NCI-H2196 treated with DMSO at 0.1 percent for 48 hours (cell line): ENCODE measurements at regions not wholly inside any gene's neighbourhood (a gene's known extent, or its start where the extent isn't known, plus 50 kb on each side); places are given as distances from the start of the nearest gene placed in this dataset.
"Not testable (repeated sequence)": the region's sequence is repeated elsewhere in the genome, so short reads cannot be mapped to it uniquely, and the experiment has no call there.

Source experiments
- DNase-seq: peaks from one replicate; lab custom pipeline; 2025; ENCODE audit not compliant: unreplicated experiment; lab: John Stamatoyannopoulos, UW

DNA sequence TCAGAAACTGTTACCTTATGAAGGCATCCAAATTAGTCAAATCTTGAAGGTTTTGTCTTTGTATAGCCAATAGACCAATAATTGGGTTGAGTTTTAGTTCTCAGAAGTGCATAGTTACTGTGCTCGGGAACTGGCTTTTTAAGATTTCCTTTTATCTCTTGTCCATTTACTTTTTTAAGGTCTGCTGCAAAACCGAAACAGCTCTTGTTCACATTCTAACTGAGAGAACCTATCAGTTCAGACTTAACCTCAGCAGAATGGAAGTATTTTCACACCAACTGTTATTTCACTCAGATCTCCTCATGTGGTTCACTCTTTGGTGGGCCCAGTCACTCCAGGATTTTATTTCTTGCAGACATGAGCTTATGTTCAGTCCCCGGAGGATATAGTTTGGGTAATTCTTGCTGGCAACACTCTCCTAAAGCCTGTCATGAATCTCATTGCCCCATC is 55.5 kb downstream of the TPBG start:
- no peak for DNase-seq

GRCh38 chr6:82419859-82420258 is 56.2 kb downstream of the TPBG start:
- no peak for DNase-seq

- DNase-seq, result no peak
Measured at GRCh38 chr6:82430611-82431010, 67.0 kb downstream of the TPBG start.

GRCh38 chr6:82436740-82437139 is 73.1 kb downstream of the TPBG start:
- no peak for DNase-seq

GRCh38 chr6:82437701-82438100 is 74.1 kb downstream of the TPBG start:
- DNase-seq, result no peak

- DNase-seq, result no peak
Measured at GRCh38 chr6:82441047-82441855, 77.6 kb downstream of the TPBG start.

DNA sequence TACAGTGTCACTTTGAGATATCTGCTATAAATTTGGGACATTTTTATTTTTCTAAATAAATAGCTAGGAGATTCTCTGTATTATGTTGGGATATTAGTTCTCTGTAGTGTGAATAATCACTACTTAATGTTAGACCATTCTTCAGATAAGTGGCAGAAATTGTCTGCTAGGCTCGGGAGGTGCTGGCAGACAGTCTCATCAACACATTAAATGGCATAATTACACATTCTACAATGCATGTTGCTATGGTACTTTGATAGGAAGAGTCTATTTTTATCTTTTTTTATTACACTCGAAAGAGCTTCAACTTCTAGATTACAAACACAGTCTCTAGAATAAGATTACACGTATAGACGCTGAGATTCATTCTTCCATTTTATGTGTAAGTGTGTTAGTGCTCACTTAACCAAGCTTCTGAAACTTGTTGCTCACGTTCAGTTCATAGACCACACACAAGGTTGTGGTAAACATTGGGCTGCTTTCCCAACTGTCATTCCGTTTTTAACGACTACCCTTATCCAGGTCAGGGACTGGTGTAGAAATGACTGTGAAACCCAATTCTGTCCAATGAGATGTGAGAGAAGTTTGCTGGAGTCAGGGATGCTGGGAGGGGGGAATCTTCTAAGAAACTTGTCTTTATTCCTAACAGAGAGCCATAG is 78.6 kb downstream of the TPBG start:
- DNase-seq, result no peak

DNA sequence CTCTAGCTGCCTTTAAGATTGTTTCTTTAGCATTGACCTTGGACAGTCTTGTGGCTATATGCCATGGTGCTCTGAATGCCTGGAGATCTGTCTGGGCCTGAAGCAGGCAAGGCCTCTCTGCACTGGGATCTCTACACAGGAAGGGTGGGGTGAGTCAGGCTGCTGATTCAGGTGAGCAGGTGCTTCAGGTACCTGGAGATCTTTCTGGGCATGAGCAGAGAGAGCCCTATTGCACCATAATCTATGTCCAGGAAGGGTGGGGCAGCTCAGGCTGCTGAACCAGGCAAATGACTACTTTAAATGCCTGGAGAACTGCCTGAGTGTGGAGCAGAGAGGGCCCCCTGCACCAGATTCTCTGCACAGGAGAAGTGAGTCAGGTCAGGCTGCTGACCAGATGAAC is 94.5 kb downstream of the TPBG start:
- DNase-seq, result no peak

DNA sequence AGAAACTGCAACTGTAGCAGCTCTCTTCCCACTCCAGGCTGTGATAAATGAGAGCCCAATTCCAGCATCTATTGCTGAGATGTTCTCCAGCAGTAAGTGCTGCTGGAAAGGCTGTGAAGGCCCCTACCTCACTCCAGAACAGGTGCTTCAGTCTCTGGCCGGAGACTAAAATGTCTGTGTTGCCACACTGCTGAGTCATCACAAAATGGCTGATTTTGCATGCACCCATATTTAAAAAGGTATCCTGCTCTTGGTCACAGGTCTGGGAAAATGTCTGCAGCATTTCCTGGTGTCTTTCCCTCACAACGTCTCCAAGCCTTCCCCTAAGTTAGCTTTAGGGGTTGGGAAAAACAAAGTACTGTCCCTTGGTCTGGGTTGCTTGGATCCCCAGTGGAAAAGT is 95.1 kb downstream of the TPBG start:
- DNase-seq, result no peak

- DNase-seq, result no peak
Measured at GRCh38 chr6:82461536-82461935, 97.9 kb downstream of the TPBG start.

GRCh38 chr6:82467338-82467737 is 103.7 kb downstream of the TPBG start:
- no peak for DNase-seq

GRCh38 chr6:82470123-82470522 is 106.5 kb downstream of the TPBG start:
- not testable (repeated sequence) for DNase-seq

DNA sequence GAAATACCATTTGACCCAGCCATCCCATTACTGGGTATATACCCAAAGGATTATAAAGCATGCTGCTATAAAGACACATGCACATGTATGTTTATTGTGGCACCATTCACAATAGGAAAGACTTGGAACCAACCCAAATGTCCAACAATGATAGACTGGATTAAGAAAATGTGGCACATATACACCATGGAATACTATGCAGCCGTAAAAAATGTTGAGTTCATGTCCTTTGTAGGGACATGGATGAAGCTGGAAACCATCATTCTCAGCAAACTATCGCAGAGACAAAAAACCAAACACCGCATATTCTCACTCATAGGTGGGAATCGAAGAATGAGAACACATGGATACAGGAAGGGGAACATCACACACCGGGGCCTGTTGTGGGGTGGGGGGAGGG is 111.5 kb downstream of the TPBG start:
- DNase-seq, result not testable (repeated sequence)

DNA sequence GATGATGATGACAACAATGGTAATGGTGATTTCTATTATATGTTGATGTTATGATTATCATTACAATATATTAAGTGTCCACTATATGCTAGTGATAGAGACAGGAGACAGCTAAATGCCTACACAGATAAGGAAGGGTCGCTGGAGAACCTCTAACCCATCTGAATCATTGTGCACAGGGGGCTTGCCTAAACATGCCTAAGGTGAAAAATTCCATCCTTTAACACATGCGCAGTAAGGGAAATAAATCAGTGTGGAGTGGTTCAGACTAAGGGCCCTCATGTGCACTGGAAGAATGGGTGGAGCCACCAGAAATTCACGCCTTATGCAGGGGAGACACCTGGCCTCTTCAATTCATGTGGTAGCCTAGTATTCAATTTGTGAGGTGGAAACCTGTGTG is 120.4 kb downstream of the TPBG start:
- no peak for DNase-seq

- no peak for DNase-seq
Measured at GRCh38 chr6:82484737-82485626, 121.4 kb downstream of the TPBG start.

GRCh38 chr6:82487895-82488294 is 124.3 kb downstream of the TPBG start:
- no peak for DNase-seq

DNA sequence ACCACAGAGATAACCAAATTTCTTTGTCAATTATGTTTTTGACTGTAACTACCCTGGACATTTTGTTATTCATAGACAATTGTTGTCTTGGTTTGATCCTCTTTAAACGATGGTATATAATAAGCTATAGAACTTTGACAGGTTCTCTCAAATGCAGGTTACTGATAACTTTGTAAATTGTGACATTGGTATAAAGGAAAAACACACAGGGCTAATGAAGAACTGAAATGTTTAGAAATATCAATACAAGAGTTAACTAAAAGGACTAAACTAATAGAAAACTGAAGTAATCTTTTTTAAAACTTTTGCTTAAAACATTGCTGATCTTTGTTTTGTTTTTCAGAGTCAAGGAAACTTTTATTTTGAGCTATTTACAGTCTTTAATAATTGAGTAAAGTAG is 124.8 kb downstream of the TPBG start:
- DNase-seq, result no peak

DNA sequence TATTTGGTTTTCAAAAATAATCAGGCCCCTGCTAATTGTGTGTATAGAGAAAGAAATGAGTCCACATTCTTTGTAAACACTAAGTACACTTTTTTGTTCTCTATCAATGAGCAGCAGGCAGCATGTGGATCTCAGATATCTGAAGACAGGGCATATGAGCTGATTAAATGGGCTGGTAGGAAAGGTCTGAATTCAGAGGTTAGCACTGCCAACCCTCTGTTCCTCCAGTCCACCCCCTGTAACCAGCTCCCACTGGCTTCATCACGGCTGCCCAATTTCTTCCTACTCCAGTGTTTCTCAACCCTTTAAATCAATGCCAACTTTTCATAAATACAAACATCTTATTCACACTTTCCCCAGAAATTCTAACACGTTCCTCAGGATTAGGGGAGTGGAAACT is 128.5 kb downstream of the TPBG start:
- DNase-seq, result no peak

DNA sequence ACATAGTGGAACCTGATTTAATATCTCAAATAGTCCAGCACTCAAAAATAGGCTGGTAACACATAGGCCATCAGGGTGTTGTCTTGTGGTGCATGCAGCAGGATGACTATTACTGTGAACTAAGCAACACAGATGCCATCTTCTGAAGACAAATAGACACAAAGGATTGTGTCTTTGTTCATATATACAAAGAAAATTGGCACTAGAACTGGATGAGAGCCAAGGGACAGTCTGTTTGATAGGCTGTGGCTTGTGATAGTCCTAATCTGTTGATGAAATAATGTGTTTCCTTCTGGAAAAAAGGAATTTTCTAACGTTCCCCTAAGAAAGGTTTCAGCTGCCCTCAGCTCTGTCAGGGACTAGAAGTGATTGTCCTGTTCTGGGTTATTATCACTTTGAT is 129.8 kb downstream of the TPBG start:
- DNase-seq, result no peak

DNA sequence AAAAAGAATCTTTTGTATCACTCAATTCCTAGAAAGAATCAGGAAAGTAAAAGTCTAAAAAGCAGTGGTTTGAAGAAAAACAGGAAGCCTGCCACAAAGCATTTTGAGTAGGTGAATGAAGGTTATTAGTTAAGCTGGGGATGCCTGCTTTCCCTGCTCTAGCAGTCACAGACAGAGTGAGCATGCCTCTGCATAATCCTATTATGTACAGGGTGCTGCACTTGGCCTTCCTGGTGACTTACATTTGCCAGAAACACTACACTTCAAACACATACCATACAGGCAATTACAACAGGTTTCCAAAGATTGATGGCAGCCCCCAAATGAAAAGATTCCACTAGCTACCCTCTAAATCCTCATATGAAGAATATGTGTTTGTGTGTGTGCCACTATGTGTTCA is 130.8 kb downstream of the TPBG start:
- no peak for DNase-seq

DNA sequence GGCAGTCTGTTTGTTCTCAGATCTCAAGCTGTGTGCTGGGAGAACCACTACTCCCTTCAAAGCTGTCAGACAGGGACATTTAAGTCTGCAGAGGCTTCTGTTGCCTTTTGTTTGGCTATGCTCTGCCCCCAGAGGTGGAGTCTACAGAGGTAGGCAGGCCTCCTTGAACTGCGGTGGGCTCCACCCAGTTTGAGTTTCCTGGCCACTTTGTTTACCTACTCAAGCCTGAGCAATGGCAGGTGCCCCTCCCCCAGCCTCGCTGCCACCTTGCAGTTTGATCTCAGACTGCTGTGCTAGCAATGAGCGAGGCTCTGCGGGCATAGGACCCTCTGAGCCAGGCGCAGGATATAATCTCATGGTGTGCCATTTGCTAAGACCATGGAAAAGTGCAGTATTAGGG is 138.3 kb downstream of the TPBG start:
- not testable (repeated sequence) for DNase-seq

DNA sequence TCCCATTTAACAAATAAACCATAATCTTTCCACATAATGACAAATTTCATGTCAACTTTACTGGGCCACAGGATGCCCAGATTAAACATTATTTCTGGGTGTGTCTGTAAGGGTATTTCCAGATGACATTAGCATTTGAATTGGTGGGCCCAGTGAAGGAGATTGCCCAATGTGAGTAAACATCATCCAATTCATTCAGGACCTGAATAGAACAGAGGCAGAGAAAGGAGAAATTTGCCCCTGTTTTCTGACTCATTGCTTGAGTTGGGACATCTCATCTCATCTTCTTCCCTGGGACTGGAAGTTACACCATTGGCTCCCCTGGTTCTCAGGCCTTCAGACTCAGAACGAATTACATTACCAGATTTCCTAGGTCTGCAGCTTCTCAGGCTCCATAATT is 142.9 kb downstream of the TPBG start:
- DNase-seq, result no peak
